ENCODE measurements at regions not wholly inside any gene's neighbourhood (a gene's known extent, or its start where the extent isn't known, plus 50 kb on each side); places are given as distances from the start of the nearest gene placed in this dataset.

- FAIRE-seq (no peak), DNase-seq (no peak)
- no peaks in the 10 kb centered on the region for H3K9me3 ChIP-seq (ENCODE audit: control insufficient read depth in 2 of 2, insufficient read depth in 1 of 2, low read depth in 1 of 2, low read length in 1 of 2)
- WGBS, 3 donors, result 83 to 91% (median 88%) methylated on average over 7 of the region's 7 CpGs
- H3K4me3 ChIP-seq (ENCODE audit: low read depth in 1 of 3, low read length in 3 of 3), result no peak overlapping the region
- H3K4me1 ChIP-seq (ENCODE audit: control insufficient read depth in 3 of 3, insufficient read depth in 2 of 3, low read depth in 1 of 3, low read length in 2 of 3), result no peaks in the 10 kb centered on the region
- H3K27me3 ChIP-seq (ENCODE audit: control insufficient read depth in 3 of 3, insufficient read depth in 3 of 3, low read length in 3 of 3), result no peaks in the 10 kb centered on the region
- no peak overlapping the region for H3K27ac ChIP-seq (ENCODE audit: low read depth in 1 of 3, low read length in 2 of 3)
- no peaks in the 10 kb centered on the region for H3K36me3 ChIP-seq (ENCODE audit: control insufficient read depth in 3 of 3, insufficient read depth in 2 of 3, low read depth in 1 of 3, low read length in 3 of 3)
Observed at GRCh38 chr9:115739096-115739875, 414.3 kb upstream of the PAPPA start.

GRCh38 chr9:115740986-115741385, 412.6 kb upstream of the PAPPA start:
- WGBS, 3 donors, result 42 to 52% (median 47%) methylated on average over 1 of the region's 1 CpG

GRCh38 chr9:115743709-115744605, 409.6 kb upstream of the PAPPA start:
- H3K4me1 ChIP-seq (ENCODE audit: control insufficient read depth in 3 of 3, insufficient read depth in 2 of 3, low read depth in 1 of 3, low read length in 2 of 3), result no peaks in the 10 kb centered on the region
- H3K27me3 ChIP-seq (ENCODE audit: control insufficient read depth in 3 of 3, insufficient read depth in 3 of 3, low read length in 3 of 3), result no peaks in the 10 kb centered on the region
- no peak overlapping the region for H3K4me3 ChIP-seq (ENCODE audit: low read depth in 1 of 3, low read length in 3 of 3)
- no peaks in the 10 kb centered on the region for H3K36me3 ChIP-seq (ENCODE audit: control insufficient read depth in 3 of 3, insufficient read depth in 2 of 3, low read depth in 1 of 3, low read length in 3 of 3)
- WGBS, 3 donors, result 83 to 85% (median 85%) methylated on average over 25 of the region's 25 CpGs
- no peak overlapping the region for H3K27ac ChIP-seq (ENCODE audit: low read depth in 1 of 3, low read length in 2 of 3)
- no peaks in the 10 kb centered on the region for H3K9me3 ChIP-seq (ENCODE audit: control insufficient read depth in 2 of 2, insufficient read depth in 1 of 2, low read depth in 1 of 2, low read length in 1 of 2)
- DNase-seq, result no peak
- FAIRE-seq, result no peak

More at GRCh38 chr9:115740986-115741385, 412.6 kb upstream of the PAPPA start:
- Histone ChIP-seq H3K36me3 (ENCODE audit: control insufficient read depth in 3 of 3, insufficient read depth in 2 of 3, low read depth in 1 of 3, low read length in 3 of 3) (no peaks in the 10 kb centered on the region), H3K4me3 (ENCODE audit: low read depth in 1 of 3, low read length in 3 of 3) (no peak overlapping the region), H3K9me3 (ENCODE audit: control insufficient read depth in 2 of 2, insufficient read depth in 1 of 2, low read depth in 1 of 2, low read length in 1 of 2) (no peaks in the 10 kb centered on the region), H3K27ac (ENCODE audit: low read depth in 1 of 3, low read length in 2 of 3) (no peak overlapping the region), H3K27me3 (ENCODE audit: control insufficient read depth in 3 of 3, insufficient read depth in 3 of 3, low read length in 3 of 3) (no peaks in the 10 kb centered on the region), H3K4me1 (ENCODE audit: control insufficient read depth in 3 of 3, insufficient read depth in 2 of 3, low read depth in 1 of 3, low read length in 2 of 3) (no peaks in the 10 kb centered on the region)
- FAIRE-seq (no peak), DNase-seq (no peak)

GRCh38 chr9:115746496-115746895, 407.1 kb upstream of the PAPPA start:
- Histone ChIP-seq H3K9me3 (ENCODE audit: control insufficient read depth in 2 of 2, insufficient read depth in 1 of 2, low read depth in 1 of 2, low read length in 1 of 2) (no peaks in the 10 kb centered on the region), H3K36me3 (ENCODE audit: control insufficient read depth in 3 of 3, insufficient read depth in 2 of 3, low read depth in 1 of 3, low read length in 3 of 3) (no peaks in the 10 kb centered on the region), H3K27me3 (ENCODE audit: control insufficient read depth in 3 of 3, insufficient read depth in 3 of 3, low read length in 3 of 3) (no peaks in the 10 kb centered on the region), H3K4me3 (ENCODE audit: low read depth in 1 of 3, low read length in 3 of 3) (no peak overlapping the region), H3K27ac (ENCODE audit: low read depth in 1 of 3, low read length in 2 of 3) (no peak overlapping the region), H3K4me1 (ENCODE audit: control insufficient read depth in 3 of 3, insufficient read depth in 2 of 3, low read depth in 1 of 3, low read length in 2 of 3) (no peaks in the 10 kb centered on the region)
- FAIRE-seq (no peak), DNase-seq (no peak)
- 64 to 69% (median 65%) methylated on average over 6 of the region's 6 CpGs for WGBS, 3 donors

- H3K4me1 ChIP-seq (ENCODE audit: control insufficient read depth in 3 of 3, insufficient read depth in 2 of 3, low read depth in 1 of 3, low read length in 2 of 3), result no peaks in the 10 kb centered on the region
- WGBS, 3 donors, result 31 to 51% (median 39%) methylated on average over 1 of the region's 1 CpG
- no peak overlapping the region for H3K4me3 ChIP-seq (ENCODE audit: low read depth in 1 of 3, low read length in 3 of 3)
- no peaks in the 10 kb centered on the region for H3K36me3 ChIP-seq (ENCODE audit: control insufficient read depth in 3 of 3, insufficient read depth in 2 of 3, low read depth in 1 of 3, low read length in 3 of 3)
- no peak for FAIRE-seq
- no peaks in the 10 kb centered on the region for H3K27me3 ChIP-seq (ENCODE audit: control insufficient read depth in 3 of 3, insufficient read depth in 3 of 3, low read length in 3 of 3)
- H3K27ac ChIP-seq (ENCODE audit: low read depth in 1 of 3, low read length in 2 of 3), result no peak overlapping the region
- H3K9me3 ChIP-seq (ENCODE audit: control insufficient read depth in 2 of 2, insufficient read depth in 1 of 2, low read depth in 1 of 2, low read length in 1 of 2), result no peaks in the 10 kb centered on the region
- DNase-seq, result no peak
Observed at GRCh38 chr9:115747731-115748130, 405.9 kb upstream of the PAPPA start.

- DNase-seq, result no peak
- Histone ChIP-seq H3K27me3 (ENCODE audit: control insufficient read depth in 3 of 3, insufficient read depth in 3 of 3, low read length in 3 of 3) (no peaks in the 10 kb centered on the region), H3K4me1 (ENCODE audit: control insufficient read depth in 3 of 3, insufficient read depth in 2 of 3, low read depth in 1 of 3, low read length in 2 of 3) (no peaks in the 10 kb centered on the region), H3K9me3 (ENCODE audit: control insufficient read depth in 2 of 2, insufficient read depth in 1 of 2, low read depth in 1 of 2, low read length in 1 of 2) (no peaks in the 10 kb centered on the region), H3K36me3 (ENCODE audit: control insufficient read depth in 3 of 3, insufficient read depth in 2 of 3, low read depth in 1 of 3, low read length in 3 of 3) (no peaks in the 10 kb centered on the region), H3K27ac (ENCODE audit: low read depth in 1 of 3, low read length in 2 of 3) (no peak overlapping the region), H3K4me3 (ENCODE audit: low read depth in 1 of 3, low read length in 3 of 3) (no peak overlapping the region)
- FAIRE-seq, result no peak
Observed at GRCh38 chr9:115756736-115757135, 396.9 kb upstream of the PAPPA start.

GRCh38 chr9:115757461-115757860, 396.1 kb upstream of the PAPPA start:
- no peak overlapping the region for H3K4me3 ChIP-seq (ENCODE audit: low read depth in 1 of 3, low read length in 3 of 3)
- WGBS, 3 donors, result 39 to 60% (median 46%) methylated on average over 2 of the region's 2 CpGs
- FAIRE-seq, result no peak

GRCh38 chr9:115758441-115758840, 395.1 kb upstream of the PAPPA start:
- no peak overlapping the region for H3K4me3 ChIP-seq (ENCODE audit: low read depth in 1 of 3, low read length in 3 of 3)
- H3K9me3 ChIP-seq (ENCODE audit: control insufficient read depth in 2 of 2, insufficient read depth in 1 of 2, low read depth in 1 of 2, low read length in 1 of 2), result no peaks in the 10 kb centered on the region
- H3K4me1 ChIP-seq (ENCODE audit: control insufficient read depth in 3 of 3, insufficient read depth in 2 of 3, low read depth in 1 of 3, low read length in 2 of 3), result no peaks in the 10 kb centered on the region
- FAIRE-seq (no peak), DNase-seq (no peak)
- no peaks in the 10 kb centered on the region for H3K27me3 ChIP-seq (ENCODE audit: control insufficient read depth in 3 of 3, insufficient read depth in 3 of 3, low read length in 3 of 3)
- H3K27ac ChIP-seq (ENCODE audit: low read depth in 1 of 3, low read length in 2 of 3), result no peak overlapping the region
- no peaks in the 10 kb centered on the region for H3K36me3 ChIP-seq (ENCODE audit: control insufficient read depth in 3 of 3, insufficient read depth in 2 of 3, low read depth in 1 of 3, low read length in 3 of 3)
- 74 to 80% (median 75%) methylated on average over 3 of the region's 3 CpGs for WGBS, 3 donors

More at GRCh38 chr9:115757461-115757860, 396.1 kb upstream of the PAPPA start:
- H3K9me3 ChIP-seq (ENCODE audit: control insufficient read depth in 2 of 2, insufficient read depth in 1 of 2, low read depth in 1 of 2, low read length in 1 of 2), result no peaks in the 10 kb centered on the region
- no peaks in the 10 kb centered on the region for H3K36me3 ChIP-seq (ENCODE audit: control insufficient read depth in 3 of 3, insufficient read depth in 2 of 3, low read depth in 1 of 3, low read length in 3 of 3)
- no peaks in the 10 kb centered on the region for H3K4me1 ChIP-seq (ENCODE audit: control insufficient read depth in 3 of 3, insufficient read depth in 2 of 3, low read depth in 1 of 3, low read length in 2 of 3)
- no peak for DNase-seq
- H3K27me3 ChIP-seq (ENCODE audit: control insufficient read depth in 3 of 3, insufficient read depth in 3 of 3, low read length in 3 of 3), result no peaks in the 10 kb centered on the region
- H3K27ac ChIP-seq (ENCODE audit: low read depth in 1 of 3, low read length in 2 of 3), result no peak overlapping the region
